ENCODE measurements at regions not wholly inside any gene's neighbourhood (a gene's known extent, or its start where the extent isn't known, plus 50 kb on each side); places are given as distances from the start of the nearest gene placed in this dataset.

DNA sequence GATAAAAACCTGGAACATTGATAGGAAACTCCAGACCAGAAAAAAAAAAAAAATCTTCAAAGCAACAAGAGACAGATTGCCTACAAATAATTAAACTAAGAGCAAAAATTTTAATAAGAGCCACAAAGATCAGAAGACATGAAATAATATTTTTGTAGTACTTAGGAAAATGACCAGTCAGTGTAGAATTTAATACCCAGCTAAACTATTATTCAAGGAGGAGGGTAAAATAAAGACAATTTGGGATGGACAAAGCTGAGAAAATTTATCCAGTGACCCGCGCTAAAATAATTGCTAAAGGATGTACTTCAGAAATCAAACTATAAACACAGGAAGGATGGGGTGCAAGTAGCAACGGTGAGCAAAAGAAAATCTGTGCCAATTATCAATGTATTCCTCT is 133.2 kb downstream of the AQP9 start:
- DNase-seq (ENCODE audit: low read depth), result no peak
- H3K36me3 ChIP-seq (ENCODE audit: control insufficient read depth, insufficient read depth, low read length), result no peaks in the 10 kb centered on the region
- CTCF ChIA-PET, result interaction anchor here (0.7 to 3.4 kb wide), 5 partner anchors 8 to 485 kb away, joined by 3 to 19 read pairs (median 4); no protein-coding TSS in a partner anchor
- TF ChIP-seq, protein P1, sequence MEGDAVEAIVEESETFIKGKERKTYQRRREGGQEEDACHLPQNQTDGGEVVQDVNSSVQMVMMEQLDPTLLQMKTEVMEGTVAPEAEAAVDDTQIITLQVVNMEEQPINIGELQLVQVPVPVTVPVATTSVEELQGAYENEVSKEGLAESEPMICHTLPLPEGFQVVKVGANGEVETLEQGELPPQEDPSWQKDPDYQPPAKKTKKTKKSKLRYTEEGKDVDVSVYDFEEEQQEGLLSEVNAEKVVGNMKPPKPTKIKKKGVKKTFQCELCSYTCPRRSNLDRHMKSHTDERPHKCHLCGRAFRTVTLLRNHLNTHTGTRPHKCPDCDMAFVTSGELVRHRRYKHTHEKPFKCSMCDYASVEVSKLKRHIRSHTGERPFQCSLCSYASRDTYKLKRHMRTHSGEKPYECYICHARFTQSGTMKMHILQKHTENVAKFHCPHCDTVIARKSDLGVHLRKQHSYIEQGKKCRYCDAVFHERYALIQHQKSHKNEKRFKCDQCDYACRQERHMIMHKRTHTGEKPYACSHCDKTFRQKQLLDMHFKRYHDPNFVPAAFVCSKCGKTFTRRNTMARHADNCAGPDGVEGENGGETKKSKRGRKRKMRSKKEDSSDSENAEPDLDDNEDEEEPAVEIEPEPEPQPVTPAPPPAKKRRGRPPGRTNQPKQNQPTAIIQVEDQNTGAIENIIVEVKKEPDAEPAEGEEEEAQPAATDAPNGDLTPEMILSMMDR (IDR thresholded peaks at IDR 0.05; ENCODE audit: insufficient read depth, low read depth, low read length), result no peak
- no peak overlapping the region for H3K4me3 ChIP-seq (ENCODE audit: low read depth, low read length)
- POLR2A ChIA-PET, result no interaction called here
- H3K27me3 ChIP-seq (ENCODE audit: control insufficient read depth, insufficient read depth, low read length), result no peaks in the 10 kb centered on the region; the same call in 1 of the 2 replicates

DNA sequence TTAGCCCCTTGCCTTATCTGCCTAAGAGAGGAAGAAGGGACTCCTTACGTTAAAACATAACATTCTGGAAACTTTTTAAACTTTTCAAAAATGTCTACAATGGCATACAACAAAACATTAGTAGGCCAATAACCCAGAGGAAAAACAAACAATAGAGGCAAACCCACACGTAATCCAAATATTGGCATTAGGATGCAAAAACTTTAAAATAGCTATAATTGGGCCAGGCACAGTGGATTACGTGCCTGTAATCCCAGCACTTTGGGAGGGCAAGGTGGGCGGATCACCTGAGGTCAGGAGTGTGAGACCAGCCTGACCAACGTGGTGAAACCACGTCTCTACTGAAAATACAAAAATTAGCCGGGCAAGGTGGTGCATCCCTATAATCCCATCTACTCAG is 134.9 kb downstream of the AQP9 start:
- no peak for DNase-seq (ENCODE audit: low read depth)
- POLR2A ChIA-PET, result no interaction called here
- H3K4me3 ChIP-seq (ENCODE audit: low read depth, low read length), result no peak overlapping the region
- CTCF ChIA-PET, result interaction anchor here (0.8 kb wide), 1 partner anchor 13 kb away, joined by 3 read pairs; no protein-coding TSS in a partner anchor
- H3K36me3 ChIP-seq (ENCODE audit: control insufficient read depth, insufficient read depth, low read length), result no peaks in the 10 kb centered on the region
- peaks cover 2% of the 10 kb centered on the region; the same call in 1 of the 2 replicates for H3K27me3 ChIP-seq (ENCODE audit: control insufficient read depth, insufficient read depth, low read length)
- TF ChIP-seq, protein P1 (IDR thresholded peaks at IDR 0.05; ENCODE audit: insufficient read depth, low read depth, low read length), result no peak

- Histone ChIP-seq H3K36me3 (ENCODE audit: control insufficient read depth, insufficient read depth, low read length) (no peaks in the 10 kb centered on the region), H3K27me3 (ENCODE audit: control insufficient read depth, insufficient read depth, low read length) (peaks cover 2% of the 10 kb centered on the region; the same call in 1 of the 2 replicates), H3K4me3 (ENCODE audit: low read depth, low read length) (no peak overlapping the region)
- CTCF ChIA-PET, result no interaction called here
- DNase-seq (ENCODE audit: low read depth), result no peak
- TF ChIP-seq, protein P1 (IDR thresholded peaks at IDR 0.05; ENCODE audit: insufficient read depth, low read depth, low read length), result no peak
- POLR2A ChIA-PET, result no interaction called here
These were observed 136.7 kb downstream of the AQP9 start for GRCh38 chr15:58274885-58275284.

- Histone ChIP-seq H3K27me3 (ENCODE audit: control insufficient read depth, insufficient read depth, low read length) (peaks cover 2% of the 10 kb centered on the region; the same call in 1 of the 2 replicates), H3K4me3 (ENCODE audit: low read depth, low read length) (no peak overlapping the region), H3K36me3 (ENCODE audit: control insufficient read depth, insufficient read depth, low read length) (no peaks in the 10 kb centered on the region)
- DNase-seq (ENCODE audit: low read depth), result no peak
- CTCF ChIA-PET, result interaction anchor here (0.7 kb wide), 1 partner anchor 472 kb away, joined by 4 read pairs; no protein-coding TSS in a partner anchor
- POLR2A ChIA-PET, result no interaction called here
- TF ChIP-seq, protein P1 (IDR thresholded peaks at IDR 0.05; ENCODE audit: insufficient read depth, low read depth, low read length), result no peak
These were observed 137.6 kb downstream of the AQP9 start for GRCh38 chr15:58275785-58276184.

GRCh38 chr15:58276924-58277323 is 138.7 kb downstream of the AQP9 start:
- H3K36me3 ChIP-seq (ENCODE audit: control insufficient read depth, insufficient read depth, low read length), result no peaks in the 10 kb centered on the region
- H3K27me3 ChIP-seq (ENCODE audit: control insufficient read depth, insufficient read depth, low read length), result peaks cover 2% of the 10 kb centered on the region; the same call in 1 of the 2 replicates
- TF ChIP-seq, protein P1 (IDR thresholded peaks at IDR 0.05; ENCODE audit: insufficient read depth, low read depth, low read length), result no peak
- H3K4me3 ChIP-seq (ENCODE audit: low read depth, low read length), result no peak overlapping the region
- CTCF ChIA-PET, result interaction anchor here (1.2 kb wide), 1 partner anchor 364 kb away, joined by 3 read pairs; no protein-coding TSS in a partner anchor
- POLR2A ChIA-PET, result no interaction called here
- no peak for DNase-seq (ENCODE audit: low read depth)

Measured in BJ (cell line).